ENCODE measurements at regions not wholly inside any gene's neighbourhood (a gene's known extent, or its start where the extent isn't known, plus 50 kb on each side); places are given as distances from the start of the nearest gene placed in this dataset.

DNA sequence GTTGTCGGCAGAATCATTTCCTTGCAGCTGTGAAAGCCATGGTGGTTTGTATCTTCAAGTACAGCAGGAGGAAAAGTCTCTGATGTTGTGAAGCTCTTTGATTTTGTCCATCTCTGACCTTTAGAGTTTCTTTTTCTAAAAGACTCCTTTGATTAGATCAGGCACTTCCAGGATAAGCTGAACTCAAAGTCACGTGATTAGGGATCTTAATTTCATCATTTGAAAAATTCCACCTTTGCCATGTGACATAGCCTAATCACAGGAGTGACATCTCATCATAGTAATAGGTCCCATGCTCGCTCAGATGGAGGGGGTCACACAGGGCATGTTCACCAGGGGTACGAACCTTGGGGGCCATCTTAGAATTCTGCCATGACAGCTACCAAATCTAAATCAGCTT, 441.5 kb upstream of the CDH4 start (continued):
- TF ChIP-seq ZNF280C (tag by site-specific recombination; IDR thresholded peaks at IDR 0.05): no peak
- no peak for TF ChIP-seq ZNF610 (tag by site-specific recombination; IDR thresholded peaks at IDR 0.05; ENCODE audit: borderline replicate concordance)
- TF ChIP-seq, protein P1, sequence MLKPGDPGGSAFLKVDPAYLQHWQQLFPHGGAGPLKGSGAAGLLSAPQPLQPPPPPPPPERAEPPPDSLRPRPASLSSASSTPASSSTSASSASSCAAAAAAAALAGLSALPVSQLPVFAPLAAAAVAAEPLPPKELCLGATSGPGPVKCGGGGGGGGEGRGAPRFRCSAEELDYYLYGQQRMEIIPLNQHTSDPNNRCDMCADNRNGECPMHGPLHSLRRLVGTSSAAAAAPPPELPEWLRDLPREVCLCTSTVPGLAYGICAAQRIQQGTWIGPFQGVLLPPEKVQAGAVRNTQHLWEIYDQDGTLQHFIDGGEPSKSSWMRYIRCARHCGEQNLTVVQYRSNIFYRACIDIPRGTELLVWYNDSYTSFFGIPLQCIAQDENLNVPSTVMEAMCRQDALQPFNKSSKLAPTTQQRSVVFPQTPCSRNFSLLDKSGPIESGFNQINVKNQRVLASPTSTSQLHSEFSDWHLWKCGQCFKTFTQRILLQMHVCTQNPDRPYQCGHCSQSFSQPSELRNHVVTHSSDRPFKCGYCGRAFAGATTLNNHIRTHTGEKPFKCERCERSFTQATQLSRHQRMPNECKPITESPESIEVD (tag by site-specific recombination; IDR thresholded peaks at IDR 0.05): no peak

- CTCF ChIA-PET: no interaction called here
- TF ChIP-seq ZNF19 (tag by site-specific recombination; IDR thresholded peaks at IDR 0.05; ENCODE audit: low read depth) (no peak), ZIC2 (tag by site-specific recombination; IDR thresholded peaks at IDR 0.05) (no peak), HOXA7 (CRISPR knock-in tag; IDR thresholded peaks at IDR 0.05; ENCODE audit: borderline replicate concordance) (no peak), KLF1 (tag by site-specific recombination; IDR thresholded peaks at IDR 0.05) (no peak), ZNF596 (tag by site-specific recombination; IDR thresholded peaks at IDR 0.05) (no peak), RBAK (tag by site-specific recombination; IDR thresholded peaks at IDR 0.05) (no peak), OVOL3 (tag by site-specific recombination; IDR thresholded peaks at IDR 0.05) (no peak), ZNF843 (tag by site-specific recombination; IDR thresholded peaks at IDR 0.05) (no peak), SP2 (tag by site-specific recombination; IDR thresholded peaks at IDR 0.05) (no peak), GLIS1 (tag by site-specific recombination; IDR thresholded peaks at IDR 0.05) (no peak)
- TF ChIP-seq, protein P2, sequence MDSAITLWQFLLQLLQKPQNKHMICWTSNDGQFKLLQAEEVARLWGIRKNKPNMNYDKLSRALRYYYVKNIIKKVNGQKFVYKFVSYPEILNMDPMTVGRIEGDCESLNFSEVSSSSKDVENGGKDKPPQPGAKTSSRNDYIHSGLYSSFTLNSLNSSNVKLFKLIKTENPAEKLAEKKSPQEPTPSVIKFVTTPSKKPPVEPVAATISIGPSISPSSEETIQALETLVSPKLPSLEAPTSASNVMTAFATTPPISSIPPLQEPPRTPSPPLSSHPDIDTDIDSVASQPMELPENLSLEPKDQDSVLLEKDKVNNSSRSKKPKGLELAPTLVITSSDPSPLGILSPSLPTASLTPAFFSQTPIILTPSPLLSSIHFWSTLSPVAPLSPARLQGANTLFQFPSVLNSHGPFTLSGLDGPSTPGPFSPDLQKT (IDR thresholded peaks at IDR 0.05; ENCODE audit: borderline replicate concordance, low read depth, low read length): no peak
- TF ChIP-seq, protein P3, sequence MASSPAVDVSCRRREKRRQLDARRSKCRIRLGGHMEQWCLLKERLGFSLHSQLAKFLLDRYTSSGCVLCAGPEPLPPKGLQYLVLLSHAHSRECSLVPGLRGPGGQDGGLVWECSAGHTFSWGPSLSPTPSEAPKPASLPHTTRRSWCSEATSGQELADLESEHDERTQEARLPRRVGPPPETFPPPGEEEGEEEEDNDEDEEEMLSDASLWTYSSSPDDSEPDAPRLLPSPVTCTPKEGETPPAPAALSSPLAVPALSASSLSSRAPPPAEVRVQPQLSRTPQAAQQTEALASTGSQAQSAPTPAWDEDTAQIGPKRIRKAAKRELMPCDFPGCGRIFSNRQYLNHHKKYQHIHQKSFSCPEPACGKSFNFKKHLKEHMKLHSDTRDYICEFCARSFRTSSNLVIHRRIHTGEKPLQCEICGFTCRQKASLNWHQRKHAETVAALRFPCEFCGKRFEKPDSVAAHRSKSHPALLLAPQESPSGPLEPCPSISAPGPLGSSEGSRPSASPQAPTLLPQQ (tag by site-specific recombination; IDR thresholded peaks at IDR 0.05): no peak
- TF ChIP-seq, protein P4, sequence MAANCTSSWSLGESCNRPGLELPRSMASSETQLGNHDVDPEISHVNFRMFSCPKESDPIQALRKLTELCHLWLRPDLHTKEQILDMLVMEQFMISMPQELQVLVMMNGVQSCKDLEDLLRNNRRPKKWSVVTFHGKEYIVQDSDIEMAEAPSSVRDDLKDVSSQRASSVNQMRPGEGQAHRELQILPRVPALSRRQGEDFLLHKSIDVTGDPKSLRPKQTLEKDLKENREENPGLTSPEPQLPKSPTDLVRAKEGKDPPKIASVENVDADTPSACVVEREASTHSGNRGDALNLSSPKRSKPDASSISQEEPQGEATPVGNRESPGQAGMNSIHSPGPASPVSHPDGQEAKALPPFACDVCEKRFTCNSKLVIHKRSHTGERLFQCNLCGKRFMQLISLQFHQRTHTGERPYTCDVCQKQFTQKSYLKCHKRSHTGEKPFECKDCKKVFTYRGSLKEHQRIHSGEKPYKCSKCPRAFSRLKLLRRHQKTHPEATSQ (tag by site-specific recombination; IDR thresholded peaks at IDR 0.05): no peak
- POLR2A ChIA-PET: no interaction called here
Measured at GRCh38 chr20:60812561-60812960, 439.5 kb upstream of the CDH4 start.

GRCh38 chr20:60813066-60813465, 439.0 kb upstream of the CDH4 start:
- Histone ChIP-seq H3K9me3 (ENCODE audit: control insufficient read depth, insufficient read depth, low read depth, low read length) (no peaks in the 10 kb centered on the region), H3K4me1 (ENCODE audit: control insufficient read depth, insufficient read depth, low read length) (no peaks in the 10 kb centered on the region), H3K4me3 (ENCODE audit: low read depth, low read length) (no peak overlapping the region), H3K36me3 (ENCODE audit: control insufficient read depth in 2 of 2, insufficient read depth in 1 of 2, low read length in 2 of 2) (no peaks in the 10 kb centered on the region), H3K27ac (ENCODE audit: extremely low read depth, low read depth, low read length) (no peak overlapping the region)
- ChIA-PET POLR2A (no interaction called here), CTCF (no interaction called here)
- TF ChIP-seq, protein P2 (IDR thresholded peaks at IDR 0.05; ENCODE audit: borderline replicate concordance, low read depth, low read length): no peak
- no peak for TF ChIP-seq ZNF354C (tag by site-specific recombination; IDR thresholded peaks at IDR 0.05; ENCODE audit: borderline replicate concordance, low read depth)
- TF ChIP-seq GLIS2 (tag by site-specific recombination; IDR thresholded peaks at IDR 0.05): no peak
- TF ChIP-seq ZNF18 (tag by site-specific recombination; IDR thresholded peaks at IDR 0.05): no peak
- TF ChIP-seq ZNF214 (tag by site-specific recombination; IDR thresholded peaks at IDR 0.05; ENCODE audit: borderline replicate concordance): no peak
- TF ChIP-seq ZNF223 (tag by site-specific recombination; IDR thresholded peaks at IDR 0.05): no peak
- no peak for TF ChIP-seq ZNF274 (IDR thresholded peaks at IDR 0.05; ENCODE audit: low read length)
- TF ChIP-seq ZNF274 (tag by site-specific recombination; IDR thresholded peaks at IDR 0.05; ENCODE audit: borderline replicate concordance): no peak
- TF ChIP-seq TRIM28 (IDR thresholded peaks at IDR 0.05; ENCODE audit: borderline replicate concordance, low read length): no peak

More at GRCh38 chr20:60812561-60812960, 439.5 kb upstream of the CDH4 start:
- Histone ChIP-seq H3K4me3 (ENCODE audit: low read depth, low read length) (no peak overlapping the region), H3K9me3 (ENCODE audit: control insufficient read depth, insufficient read depth, low read depth, low read length) (no peaks in the 10 kb centered on the region), H3K36me3 (ENCODE audit: control insufficient read depth in 2 of 2, insufficient read depth in 1 of 2, low read length in 2 of 2) (no peaks in the 10 kb centered on the region), H3K27ac (ENCODE audit: extremely low read depth, low read depth, low read length) (no peak overlapping the region), H3K4me1 (ENCODE audit: control insufficient read depth, insufficient read depth, low read length) (no peaks in the 10 kb centered on the region)

Measured in HEK293 (cell line).